ENCODE measurements at regions not wholly inside any gene's neighbourhood (a gene's known extent, or its start where the extent isn't known, plus 50 kb on each side); places are given as distances from the start of the nearest gene placed in this dataset.

DNA sequence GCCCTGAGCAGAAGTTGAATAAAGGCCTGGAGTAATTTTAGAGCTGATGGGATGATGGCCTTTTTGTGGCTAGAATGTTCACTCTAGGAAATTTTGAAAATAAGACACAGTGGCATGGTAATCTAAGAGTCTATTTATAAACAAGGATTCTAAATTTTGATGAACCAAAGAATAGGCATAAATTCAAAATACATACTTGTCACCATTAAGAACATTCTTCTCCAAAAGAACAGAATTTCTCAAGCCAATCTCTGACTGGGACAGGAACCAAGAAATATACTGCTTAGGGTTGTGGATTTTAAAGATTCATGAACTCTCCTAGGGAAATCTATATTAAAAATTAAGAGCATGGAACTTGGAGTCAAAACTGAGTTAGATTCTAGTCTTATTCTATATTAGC, 98.2 kb upstream of the SETBP1 start:
- TF ChIP-seq, protein P1, sequence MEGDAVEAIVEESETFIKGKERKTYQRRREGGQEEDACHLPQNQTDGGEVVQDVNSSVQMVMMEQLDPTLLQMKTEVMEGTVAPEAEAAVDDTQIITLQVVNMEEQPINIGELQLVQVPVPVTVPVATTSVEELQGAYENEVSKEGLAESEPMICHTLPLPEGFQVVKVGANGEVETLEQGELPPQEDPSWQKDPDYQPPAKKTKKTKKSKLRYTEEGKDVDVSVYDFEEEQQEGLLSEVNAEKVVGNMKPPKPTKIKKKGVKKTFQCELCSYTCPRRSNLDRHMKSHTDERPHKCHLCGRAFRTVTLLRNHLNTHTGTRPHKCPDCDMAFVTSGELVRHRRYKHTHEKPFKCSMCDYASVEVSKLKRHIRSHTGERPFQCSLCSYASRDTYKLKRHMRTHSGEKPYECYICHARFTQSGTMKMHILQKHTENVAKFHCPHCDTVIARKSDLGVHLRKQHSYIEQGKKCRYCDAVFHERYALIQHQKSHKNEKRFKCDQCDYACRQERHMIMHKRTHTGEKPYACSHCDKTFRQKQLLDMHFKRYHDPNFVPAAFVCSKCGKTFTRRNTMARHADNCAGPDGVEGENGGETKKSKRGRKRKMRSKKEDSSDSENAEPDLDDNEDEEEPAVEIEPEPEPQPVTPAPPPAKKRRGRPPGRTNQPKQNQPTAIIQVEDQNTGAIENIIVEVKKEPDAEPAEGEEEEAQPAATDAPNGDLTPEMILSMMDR (IDR thresholded peaks at IDR 0.05), result no peak
- no peak for TF ChIP-seq ZFX (IDR thresholded peaks at IDR 0.05; ENCODE audit: borderline replicate concordance)
